ENCODE measurements at regions not wholly inside any gene's neighbourhood (a gene's known extent, or its start where the extent isn't known, plus 50 kb on each side); places are given as distances from the start of the nearest gene placed in this dataset.

- DNase-seq (ENCODE audit: low spot score), result no peak
Measured at GRCh38 chr17:77307479-77308198, 166.9 kb downstream of the SEC14L1 start.

- no peak for DNase-seq (ENCODE audit: low spot score)
Measured at GRCh38 chr17:77308861-77309726, 168.3 kb downstream of the SEC14L1 start.

- DNase-seq (ENCODE audit: low spot score), result no peak
Measured at GRCh38 chr17:77310336-77310735, 169.6 kb downstream of the SEC14L1 start.

GRCh38 chr17:77311371-77311981, 170.7 kb downstream of the SEC14L1 start:
- DNase-seq (ENCODE audit: low spot score), result no peak

- DNase-seq (ENCODE audit: low spot score), result no peak
Measured at GRCh38 chr17:77312061-77312701, 171.4 kb downstream of the SEC14L1 start.

- no peak for DNase-seq (ENCODE audit: low spot score)
Measured at GRCh38 chr17:77312786-77313599, 172.2 kb downstream of the SEC14L1 start.

- DNase-seq (ENCODE audit: low spot score), result no peak
Measured at GRCh38 chr17:77313831-77314230, 173.1 kb downstream of the SEC14L1 start.

- peak; percentile 43 for DNase-seq (ENCODE audit: low spot score)
Measured at GRCh38 chr17:77314601-77315000, 173.8 kb downstream of the SEC14L1 start.

- no peak for DNase-seq (ENCODE audit: low spot score)
Measured at GRCh38 chr17:77315010-77315409, 174.2 kb downstream of the SEC14L1 start.

- peak; percentile 47 for DNase-seq (ENCODE audit: low spot score)
Measured at GRCh38 chr17:77315551-77316190, 174.9 kb downstream of the SEC14L1 start.

- DNase-seq (ENCODE audit: low spot score), result peak; percentile 48
Measured at GRCh38 chr17:77316191-77316641, 175.4 kb downstream of the SEC14L1 start.

- DNase-seq (ENCODE audit: low spot score), result no peak
Measured at GRCh38 chr17:77316651-77317050, 175.9 kb downstream of the SEC14L1 start.

- peak; percentile 44 for DNase-seq (ENCODE audit: low spot score)
Measured at GRCh38 chr17:77317091-77317750, 176.5 kb downstream of the SEC14L1 start.

GRCh38 chr17:77318021-77318420, 177.3 kb downstream of the SEC14L1 start:
- peak; percentile 35 for DNase-seq (ENCODE audit: low spot score)

GRCh38 chr17:77318491-77319210, 177.9 kb downstream of the SEC14L1 start:
- DNase-seq (ENCODE audit: low spot score), result peak; percentile 31

- DNase-seq (ENCODE audit: low spot score), result peak; percentile 44
Measured at GRCh38 chr17:77319211-77320043, 178.7 kb downstream of the SEC14L1 start.

GRCh38 chr17:77320044-77320440, 179.3 kb downstream of the SEC14L1 start:
- DNase-seq (ENCODE audit: low spot score), result peak; percentile 39

GRCh38 chr17:77320485-77321256, 179.9 kb downstream of the SEC14L1 start:
- no peak for DNase-seq (ENCODE audit: low spot score)
